Endothelial cell of umbilical vein (primary cell): ENCODE measurements at regions not wholly inside any gene's neighbourhood (a gene's known extent, or its start where the extent isn't known, plus 50 kb on each side); places are given as distances from the start of the nearest gene placed in this dataset.

ENCODE experiments used
- CTCF ChIP-seq, 2 donors: IDR thresholded peaks; 1 replicate in 1 of 2; 2 replicates in 1 of 2; pipeline ENCODE4 v1.5.1; 2011; ENCODE audit warnings: low read length in 2 of 2, mild to moderate bottlenecking in 2 of 2, moderate library complexity in 2 of 2, control low read depth in 1 of 2, inconsistent platforms in 1 of 2, low read depth in 1 of 2; ENCODE audit not compliant: insufficient read depth in 1 of 2; ENCODE audit errors: extremely low read depth in 1 of 2
- EZH2 ChIP-seq: IDR thresholded peaks from 2 replicates; pipeline ENCODE4 v1.6.1; 2012; ENCODE audit warnings: borderline replicate concordance, low read depth, mild to moderate bottlenecking, moderate library complexity, low read length, inconsistent platforms; ENCODE audit not compliant: severe bottlenecking
- FOS ChIP-seq: IDR thresholded peaks from 2 replicates; pipeline ENCODE4 v1.6.1; 2011; ENCODE audit warnings: mild to moderate bottlenecking, low read length, moderate library complexity, borderline replicate concordance; ENCODE audit not compliant: insufficient read depth
- MYC ChIP-seq: IDR thresholded peaks from one replicate; pipeline ENCODE4 v1.6.1; 2011; ENCODE audit warnings: mild to moderate bottlenecking, low read depth, low read length

- no peak for TF ChIP-seq EZH2
- TF ChIP-seq MYC, result no peak
- no peak for TF ChIP-seq CTCF (IDR thresholded peaks at IDR 0.05; ENCODE audit: extremely low read depth in 1 of 2, insufficient read depth in 1 of 2, low read depth in 1 of 2, low read length in 2 of 2)
- no peak for TF ChIP-seq FOS
Measured at GRCh38 chr1:201649761-201650622, 111.1 kb downstream of the NAV1 start.
